CD4-positive, alpha-beta T cell (primary cell): ENCODE measurements at regions not wholly inside any gene's neighbourhood (a gene's known extent, or its start where the extent isn't known, plus 50 kb on each side); places are given as distances from the start of the nearest gene placed in this dataset.

Experiments used
- ATAC-seq: fragments of 200-7000 bp; cut with Tn5 transposase; one replicate; pipeline ENCODE4 v1.10.0; 2022; ENCODE audit warnings: mild to moderate bottlenecking; ENCODE audit not compliant: poor library complexity
- CTCF ChIA-PET: fragments of 350-600 bp; sonication (Branson Sonifier 250); formaldehyde crosslinking; loops from one replicate; lab custom pipeline; 2021; ENCODE audit warnings: antibody characterized with exemption, inconsistent platforms; lab: Charles Lee
- POLR2A ChIA-PET: fragments of 350-600 bp; sonication (Branson Sonifier 250); formaldehyde crosslinking; loops from one replicate; lab custom pipeline; 2021; ENCODE audit warnings: antibody characterized with exemption, inconsistent platforms; lab: Charles Lee
- DNase-seq, 14 experiments: peaks; one replicate each; pipeline ENCODE4 v3.0.0-alpha.2; 2013 to 2020; ENCODE audit warnings: mixed read lengths in 2 of 14
- H3K27ac ChIP-seq, 2 donors: one replicate each; pipeline versions ENCODE4 v1.5.1 to v1.7.0; 2013; ENCODE audit warnings: low read length in 2 of 2, low read depth in 1 of 2, mild to moderate bottlenecking in 1 of 2
- H3K27me3 ChIP-seq, 2 experiments: 1 replicate in 1 of 2; 2 replicates in 1 of 2; pipeline versions ENCODE4 v1.6.1 to v1.7.0; 2013; ENCODE audit warnings: low read length in 2 of 2, control low read depth in 1 of 2, mild to moderate bottlenecking in 1 of 2, moderate library complexity in 1 of 2; ENCODE audit not compliant: insufficient read depth in 2 of 2, control insufficient read depth in 1 of 2
- H3K36me3 ChIP-seq: one replicate; pipeline ENCODE4 v1.6.1; 2013; ENCODE audit warnings: low read length, control low read depth; ENCODE audit not compliant: insufficient read depth
- H3K4me1 ChIP-seq: one replicate; pipeline ENCODE4 v1.6.1; 2013; ENCODE audit warnings: low read length, control low read depth; ENCODE audit not compliant: insufficient read depth
- H3K4me3 ChIP-seq: one replicate; pipeline ENCODE4 v1.5.1; 2013; ENCODE audit warnings: mild to moderate bottlenecking, low read length, moderate library complexity
- H3K9me3 ChIP-seq, 2 experiments: 1 replicate in 1 of 2; 2 replicates in 1 of 2; pipeline versions ENCODE4 v1.6.1 to v1.7.0; 2013; ENCODE audit warnings: low read length in 2 of 2, mild to moderate bottlenecking in 2 of 2, control low read depth in 1 of 2, moderate library complexity in 1 of 2; ENCODE audit not compliant: control insufficient read depth in 1 of 2, insufficient read depth in 1 of 2
- H3K27ac Mint-ChIP-seq: one replicate; pipeline ENCODE4 v1.8.0; 2020; ENCODE audit warnings: mixed read lengths
- H3K27me3 Mint-ChIP-seq: one replicate; pipeline ENCODE4 v1.8.0; 2021; ENCODE audit warnings: mixed read lengths
- H3K36me3 Mint-ChIP-seq: one replicate; pipeline ENCODE4 v1.8.0; 2021; ENCODE audit warnings: low read depth, mixed read lengths
- H3K4me1 Mint-ChIP-seq: one replicate; pipeline ENCODE4 v1.8.0; 2021; ENCODE audit warnings: low read depth, mixed read lengths
- H3K4me3 Mint-ChIP-seq: one replicate; pipeline ENCODE4 v1.8.0; 2020; ENCODE audit warnings: mild to moderate bottlenecking, mixed read lengths
- H3K9me3 Mint-ChIP-seq: one replicate; pipeline ENCODE4 v1.8.0; 2020; ENCODE audit warnings: mixed read lengths
- intact Hi-C, 2 experiments: fragments of 100-400 bp; cut with DNase I in 1 of 2; cut with micrococcal nuclease in 1 of 2; formaldehyde crosslinking; loops; one replicate each; pipeline versions ENCODE4 v1.15.1 to v1.9.0; 2023 to 2025; cut with DNase I, micrococcal nuclease
- TF ChIP-seq, protein P1 (sequence below): fragments of 200-600 bp; IDR thresholded peaks from one replicate; pipeline ENCODE4 v1.8.0; 2022; ENCODE audit warnings: antibody characterized with exemption, mild to moderate bottlenecking

DNA sequence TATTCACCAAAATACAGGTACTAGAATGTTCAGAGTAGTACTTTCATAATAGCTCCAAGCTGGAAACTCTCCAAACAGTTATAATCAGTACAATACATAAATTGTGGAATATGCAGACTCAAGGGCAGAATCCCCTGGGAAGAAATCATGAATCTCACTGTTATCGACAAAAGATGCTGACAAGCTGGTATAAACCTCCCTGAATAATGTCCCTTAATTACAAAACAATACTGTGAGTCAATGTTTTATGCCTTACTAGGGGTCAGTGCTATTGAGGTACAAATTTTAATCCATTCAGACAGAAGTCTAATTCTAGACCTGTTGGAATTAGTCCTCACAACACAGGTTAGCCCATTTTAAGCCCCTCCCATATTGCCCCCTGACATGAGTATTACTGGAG is 532.3 kb downstream of the DTWD2 start:
- no peaks in the 10 kb centered on the region for H3K36me3 ChIP-seq
- Mint-ChIP-seq H3K27ac (no peak overlapping the region), H3K4me3 (no peak overlapping the region), H3K27me3 (no peaks in the 10 kb centered on the region), H3K36me3 (no peaks in the 10 kb centered on the region), H3K4me1 (no peaks in the 10 kb centered on the region), H3K9me3 (no peaks in the 10 kb centered on the region)
- ATAC-seq: no peak
- TF ChIP-seq, protein P1, sequence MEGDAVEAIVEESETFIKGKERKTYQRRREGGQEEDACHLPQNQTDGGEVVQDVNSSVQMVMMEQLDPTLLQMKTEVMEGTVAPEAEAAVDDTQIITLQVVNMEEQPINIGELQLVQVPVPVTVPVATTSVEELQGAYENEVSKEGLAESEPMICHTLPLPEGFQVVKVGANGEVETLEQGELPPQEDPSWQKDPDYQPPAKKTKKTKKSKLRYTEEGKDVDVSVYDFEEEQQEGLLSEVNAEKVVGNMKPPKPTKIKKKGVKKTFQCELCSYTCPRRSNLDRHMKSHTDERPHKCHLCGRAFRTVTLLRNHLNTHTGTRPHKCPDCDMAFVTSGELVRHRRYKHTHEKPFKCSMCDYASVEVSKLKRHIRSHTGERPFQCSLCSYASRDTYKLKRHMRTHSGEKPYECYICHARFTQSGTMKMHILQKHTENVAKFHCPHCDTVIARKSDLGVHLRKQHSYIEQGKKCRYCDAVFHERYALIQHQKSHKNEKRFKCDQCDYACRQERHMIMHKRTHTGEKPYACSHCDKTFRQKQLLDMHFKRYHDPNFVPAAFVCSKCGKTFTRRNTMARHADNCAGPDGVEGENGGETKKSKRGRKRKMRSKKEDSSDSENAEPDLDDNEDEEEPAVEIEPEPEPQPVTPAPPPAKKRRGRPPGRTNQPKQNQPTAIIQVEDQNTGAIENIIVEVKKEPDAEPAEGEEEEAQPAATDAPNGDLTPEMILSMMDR: no peak
- no peaks in the 10 kb centered on the region for H3K9me3 ChIP-seq
- H3K27ac ChIP-seq: no peak overlapping the region
- no peak overlapping the region for H3K4me3 ChIP-seq
- intact Hi-C loops: no loop called here
- ChIA-PET POLR2A (no interaction called here), CTCF (no interaction called here)
- no peaks in the 10 kb centered on the region for H3K4me1 ChIP-seq
- H3K27me3 ChIP-seq: no peaks in the 10 kb centered on the region
- no peak for DNase-seq

DNA sequence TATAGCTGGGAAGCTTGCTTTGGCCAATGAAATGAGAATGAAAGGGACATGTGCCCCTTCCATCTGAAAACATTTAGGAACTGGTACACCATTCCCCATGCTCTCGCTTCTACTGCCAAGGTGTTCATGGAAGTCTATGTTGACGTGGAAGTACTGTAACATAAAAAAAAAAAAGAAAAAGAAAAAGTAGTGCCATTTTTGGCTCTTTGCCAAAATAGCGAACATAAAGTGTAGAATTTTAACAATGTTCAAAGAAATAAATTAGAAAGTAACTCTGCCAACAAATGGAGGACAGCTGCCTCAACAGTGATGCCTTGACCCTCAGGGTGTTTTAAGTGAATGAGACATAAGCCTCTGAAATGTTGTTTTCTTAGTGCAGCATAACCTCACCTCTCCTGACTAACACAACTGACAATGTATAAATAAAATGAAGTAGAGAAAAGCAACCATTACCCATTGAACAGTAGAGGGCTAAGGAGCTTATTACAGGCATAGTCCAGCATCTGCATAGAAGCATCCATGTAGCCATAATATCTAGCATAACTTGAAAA is 536.6 kb downstream of the DTWD2 start:
- intact Hi-C loops: no loop called here
- no peaks in the 10 kb centered on the region for H3K36me3 ChIP-seq
- no peak overlapping the region for H3K4me3 ChIP-seq
- no peaks in the 10 kb centered on the region for H3K27me3 ChIP-seq
- TF ChIP-seq, protein P1: no peak
- no peaks in the 10 kb centered on the region for H3K36me3 Mint-ChIP-seq
- no peak overlapping the region for H3K27ac ChIP-seq
- CTCF ChIA-PET: no interaction called here
- H3K9me3 ChIP-seq: no peaks in the 10 kb centered on the region
- no peak overlapping the region for H3K4me3 Mint-ChIP-seq
- POLR2A ChIA-PET: no interaction called here
- no peak for DNase-seq
- no peaks in the 10 kb centered on the region for H3K4me1 Mint-ChIP-seq
- no peak for ATAC-seq
- no peaks in the 10 kb centered on the region for H3K9me3 Mint-ChIP-seq
- no peak overlapping the region for H3K27ac Mint-ChIP-seq
- H3K4me1 ChIP-seq: no peaks in the 10 kb centered on the region
- no peaks in the 10 kb centered on the region for H3K27me3 Mint-ChIP-seq

DNA sequence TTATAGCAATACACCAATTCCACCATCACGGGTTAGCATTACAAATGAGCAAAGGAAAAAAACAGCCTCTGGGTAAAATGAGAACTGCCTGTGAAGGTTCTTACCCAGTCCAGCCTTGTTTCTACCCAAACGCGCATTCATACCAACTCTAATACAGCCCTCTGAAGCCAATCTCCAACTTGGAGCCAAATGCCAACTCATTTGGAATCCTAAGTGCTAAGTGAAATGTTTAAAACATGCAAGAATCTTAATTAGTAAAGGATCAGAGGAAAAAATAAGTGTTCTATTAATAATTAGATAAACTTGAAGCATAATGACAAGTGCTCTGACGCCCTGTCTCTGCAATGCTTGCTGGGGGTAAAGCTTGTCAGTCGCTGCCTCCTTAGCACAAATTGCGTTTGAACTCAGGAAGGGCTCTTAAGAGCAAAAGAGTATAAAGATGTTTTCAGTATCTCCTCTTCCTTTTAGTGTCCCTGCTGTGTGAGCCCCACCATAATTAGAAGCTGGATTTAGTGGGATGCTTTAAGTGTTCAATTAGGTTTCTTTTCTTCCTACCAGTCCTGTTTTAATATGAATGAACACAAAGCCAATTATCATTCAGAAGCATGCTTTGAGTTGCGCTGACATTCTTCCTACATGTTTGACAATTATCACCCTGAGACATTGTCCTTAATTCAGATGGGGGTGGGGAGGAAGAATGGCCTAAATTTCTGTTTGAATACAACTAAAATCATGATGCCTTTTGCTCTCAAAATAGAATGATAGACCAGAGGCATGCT is 537.6 kb downstream of the DTWD2 start:
- intact Hi-C loops: no loop called here
- no peaks in the 10 kb centered on the region for H3K9me3 Mint-ChIP-seq
- ATAC-seq (no peak), DNase-seq (no peak)
- no peaks in the 10 kb centered on the region for H3K27me3 ChIP-seq
- POLR2A ChIA-PET: no interaction called here
- no peak overlapping the region for H3K4me3 ChIP-seq
- H3K4me3 Mint-ChIP-seq: no peak overlapping the region
- no peak overlapping the region for H3K27ac Mint-ChIP-seq
- TF ChIP-seq, protein P1: no peak
- no peaks in the 10 kb centered on the region for H3K27me3 Mint-ChIP-seq
- no peaks in the 10 kb centered on the region for H3K36me3 ChIP-seq
- no peaks in the 10 kb centered on the region for H3K4me1 ChIP-seq
- CTCF ChIA-PET: no interaction called here
- H3K9me3 ChIP-seq: no peaks in the 10 kb centered on the region
- H3K27ac ChIP-seq: no peak overlapping the region
- H3K36me3 Mint-ChIP-seq: no peaks in the 10 kb centered on the region
- H3K4me1 Mint-ChIP-seq: no peaks in the 10 kb centered on the region
